HUES6 (cell line): ENCODE measurements at regions not wholly inside any gene's neighbourhood (a gene's known extent, or its start where the extent isn't known, plus 50 kb on each side); places are given as distances from the start of the nearest gene placed in this dataset.

Source experiments
- H3K27ac ChIP-seq: 2 replicates; pipeline ENCODE4 v1.7.0; 2013; ENCODE audit warnings: low read depth, mild to moderate bottlenecking, low read length, inconsistent platforms
- H3K27me3 ChIP-seq: 2 replicates; pipeline ENCODE4 v1.6.1; 2013; ENCODE audit warnings: low read length; ENCODE audit not compliant: control insufficient read depth, insufficient read depth
- H3K36me3 ChIP-seq: 2 replicates; pipeline ENCODE4 v1.6.1; 2013; ENCODE audit warnings: low read length; ENCODE audit not compliant: control insufficient read depth, insufficient read depth
- H3K4me1 ChIP-seq: 2 replicates; pipeline ENCODE4 v1.6.1; 2013; ENCODE audit warnings: low read length; ENCODE audit not compliant: control insufficient read depth, insufficient read depth
- H3K4me3 ChIP-seq: 2 replicates; pipeline ENCODE4 v1.5.1; 2013; ENCODE audit warnings: low read depth, low read length
- H3K9ac ChIP-seq: one replicate; pipeline ENCODE4 v1.6.1; 2013; ENCODE audit warnings: mild to moderate bottlenecking, low read length
- H3K9me3 ChIP-seq: 2 replicates; pipeline ENCODE4 v1.6.1; 2013; ENCODE audit warnings: low read depth, low read length; ENCODE audit not compliant: control insufficient read depth, insufficient read depth

- H3K4me1 ChIP-seq, result no peaks in the 10 kb centered on the region
- H3K4me3 ChIP-seq, result no peak overlapping the region
- H3K9me3 ChIP-seq, result peaks cover 4% of the 10 kb centered on the region; the same call in 1 of the 2 replicates
- H3K27ac ChIP-seq, result no peak overlapping the region
- H3K27me3 ChIP-seq, result no peaks in the 10 kb centered on the region
- H3K9ac ChIP-seq, result no peak overlapping the region
- H3K36me3 ChIP-seq, result no peaks in the 10 kb centered on the region
Observed at GRCh38 chr4:125507141-125507540, 192.4 kb downstream of the FAT4 start.

GRCh38 chr4:125511715-125512114 is 197.0 kb downstream of the FAT4 start:
- Histone ChIP-seq H3K9me3 (peaks cover 7% of the 10 kb centered on the region), H3K4me3 (no peak overlapping the region), H3K27me3 (no peaks in the 10 kb centered on the region), H3K4me1 (no peaks in the 10 kb centered on the region), H3K9ac (no peak overlapping the region), H3K36me3 (no peaks in the 10 kb centered on the region), H3K27ac (no peak overlapping the region)

- Histone ChIP-seq H3K4me1 (no peaks in the 10 kb centered on the region), H3K36me3 (no peaks in the 10 kb centered on the region), H3K27me3 (no peaks in the 10 kb centered on the region), H3K27ac (no peak overlapping the region), H3K9ac (no peak overlapping the region), H3K9me3 (peaks cover 3% of the 10 kb centered on the region; the same call in 1 of the 2 replicates), H3K4me3 (no peak overlapping the region)
Observed at GRCh38 chr4:125515016-125515415, 200.3 kb downstream of the FAT4 start.

- H3K27ac ChIP-seq, result no peak overlapping the region
- H3K36me3 ChIP-seq, result no peaks in the 10 kb centered on the region
- H3K9ac ChIP-seq, result no peak overlapping the region
- peaks cover 5% of the 10 kb centered on the region for H3K4me1 ChIP-seq
- H3K27me3 ChIP-seq, result no peaks in the 10 kb centered on the region
- no peak overlapping the region for H3K4me3 ChIP-seq
- peaks cover 3% of the 10 kb centered on the region; the same call in 1 of the 2 replicates for H3K9me3 ChIP-seq
Observed at GRCh38 chr4:125517831-125518230, 203.1 kb downstream of the FAT4 start.

GRCh38 chr4:125518281-125518680 is 203.5 kb downstream of the FAT4 start:
- Histone ChIP-seq H3K4me1 (peaks cover 9% of the 10 kb centered on the region), H3K36me3 (no peaks in the 10 kb centered on the region), H3K27ac (no peak overlapping the region), H3K4me3 (no peak overlapping the region), H3K27me3 (no peaks in the 10 kb centered on the region), H3K9me3 (peaks cover 3% of the 10 kb centered on the region; the same call in 1 of the 2 replicates), H3K9ac (no peak overlapping the region)

GRCh38 chr4:125519371-125520146 is 204.8 kb downstream of the FAT4 start:
- Histone ChIP-seq H3K9ac (no peak overlapping the region), H3K4me1 (peaks cover 10% of the 10 kb centered on the region), H3K27ac (no peak overlapping the region), H3K4me3 (no peak overlapping the region), H3K9me3 (peaks cover 3% of the 10 kb centered on the region; the same call in 1 of the 2 replicates), H3K36me3 (no peaks in the 10 kb centered on the region), H3K27me3 (no peaks in the 10 kb centered on the region)

- no peak overlapping the region for H3K4me3 ChIP-seq
- no peak overlapping the region for H3K27ac ChIP-seq
- no peaks in the 10 kb centered on the region for H3K27me3 ChIP-seq
- H3K4me1 ChIP-seq, result peaks cover 10% of the 10 kb centered on the region
- no peaks in the 10 kb centered on the region for H3K36me3 ChIP-seq
- peaks cover under 1% of the 10 kb centered on the region; the same call in 1 of the 2 replicates for H3K9me3 ChIP-seq
- no peak overlapping the region for H3K9ac ChIP-seq
Observed at GRCh38 chr4:125520258-125520990, 205.7 kb downstream of the FAT4 start.

- Histone ChIP-seq H3K9ac (no peak overlapping the region), H3K36me3 (no peaks in the 10 kb centered on the region), H3K9me3 (no peaks in the 10 kb centered on the region), H3K4me3 (peak overlapping the region; percentile 21; the same call in 1 of the 2 replicates), H3K27me3 (no peaks in the 10 kb centered on the region), H3K27ac (no peak overlapping the region), H3K4me1 (peaks cover 10% of the 10 kb centered on the region)
Observed at GRCh38 chr4:125522588-125522987, 207.8 kb downstream of the FAT4 start.

- H3K27me3 ChIP-seq, result no peaks in the 10 kb centered on the region
- H3K9me3 ChIP-seq, result no peaks in the 10 kb centered on the region
- peaks cover 10% of the 10 kb centered on the region for H3K4me1 ChIP-seq
- no peaks in the 10 kb centered on the region for H3K36me3 ChIP-seq
- H3K4me3 ChIP-seq, result peak overlapping the region; percentile 21; the same call in 1 of the 2 replicates
- H3K9ac ChIP-seq, result no peak overlapping the region
- H3K27ac ChIP-seq, result no peak overlapping the region
Observed at GRCh38 chr4:125522992-125523391, 208.2 kb downstream of the FAT4 start.

- H3K27ac ChIP-seq, result no peak overlapping the region
- no peak overlapping the region for H3K4me3 ChIP-seq
- H3K4me1 ChIP-seq, result peaks cover 10% of the 10 kb centered on the region
- H3K27me3 ChIP-seq, result no peaks in the 10 kb centered on the region
- H3K9ac ChIP-seq, result no peak overlapping the region
- no peaks in the 10 kb centered on the region for H3K36me3 ChIP-seq
- no peaks in the 10 kb centered on the region for H3K9me3 ChIP-seq
Observed at GRCh38 chr4:125526420-125526819, 211.7 kb downstream of the FAT4 start.

GRCh38 chr4:125527681-125528080 is 212.9 kb downstream of the FAT4 start:
- H3K9ac ChIP-seq, result no peak overlapping the region

More at GRCh38 chr4:125527681-125528080, 212.9 kb downstream of the FAT4 start:
- H3K27me3 ChIP-seq, result no peaks in the 10 kb centered on the region
- peaks cover 6% of the 10 kb centered on the region for H3K4me1 ChIP-seq
- H3K36me3 ChIP-seq, result no peaks in the 10 kb centered on the region
- H3K4me3 ChIP-seq, result no peak overlapping the region
- no peaks in the 10 kb centered on the region for H3K9me3 ChIP-seq
- no peak overlapping the region for H3K27ac ChIP-seq
